ENCODE measurements at regions not wholly inside any gene's neighbourhood (a gene's known extent, or its start where the extent isn't known, plus 50 kb on each side); places are given as distances from the start of the nearest gene placed in this dataset.
A peak's percentile ranks its signal among the peaks of the same experiment; 100 is the strongest.

DNA sequence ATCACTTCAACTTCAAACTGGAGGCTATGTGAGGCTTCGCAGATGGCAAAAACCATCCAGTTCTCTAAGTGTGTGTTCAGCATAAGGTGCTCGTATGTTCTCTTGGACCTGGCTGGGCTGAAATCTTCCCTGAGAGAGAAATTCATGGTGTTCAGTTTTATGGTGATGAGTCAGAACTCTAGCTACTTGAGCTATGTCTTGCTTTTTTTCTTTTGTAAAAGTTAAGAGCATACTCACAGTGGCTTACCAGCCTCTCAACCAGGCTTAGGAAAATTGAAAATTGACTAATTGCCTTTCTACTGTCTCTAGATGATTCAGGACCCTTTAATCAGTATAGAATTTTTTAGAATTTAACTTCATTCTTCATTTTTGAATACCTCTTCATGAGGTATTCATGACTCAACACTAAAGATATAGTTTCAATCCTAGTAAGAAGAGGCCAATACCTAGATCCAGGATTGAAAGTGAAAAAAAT, 617.5 kb downstream of the TBL1XR1 start:
- DNase-seq (ENCODE audit: low read depth, low spot score), result peak; percentile 31

DNA sequence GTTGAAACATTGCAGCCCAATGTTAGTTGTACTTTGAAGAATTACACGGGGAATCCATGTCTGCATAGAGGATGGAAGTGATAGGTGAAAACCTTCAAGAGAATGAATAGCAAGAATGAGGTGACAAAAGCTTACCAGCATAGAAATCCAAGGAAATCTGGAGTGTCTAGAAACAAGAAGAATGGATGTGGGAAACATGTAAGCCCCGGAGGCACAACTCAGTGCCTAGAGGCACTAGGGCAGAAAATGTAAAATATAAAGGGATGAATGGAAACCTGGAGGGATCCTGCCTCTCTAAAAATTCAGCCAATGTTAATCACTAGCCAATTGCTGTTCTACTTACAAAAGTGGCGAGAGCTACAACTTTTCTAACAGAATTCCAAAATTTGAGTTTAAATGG, 619.0 kb downstream of the TBL1XR1 start:
- H3K4me3 ChIP-seq (ENCODE audit: low read depth, low read length), result no peak overlapping the region
- CTCF ChIA-PET, result no interaction called here
- DNase-seq (ENCODE audit: low read depth, low spot score), result no peak
- TF ChIP-seq, protein P1, sequence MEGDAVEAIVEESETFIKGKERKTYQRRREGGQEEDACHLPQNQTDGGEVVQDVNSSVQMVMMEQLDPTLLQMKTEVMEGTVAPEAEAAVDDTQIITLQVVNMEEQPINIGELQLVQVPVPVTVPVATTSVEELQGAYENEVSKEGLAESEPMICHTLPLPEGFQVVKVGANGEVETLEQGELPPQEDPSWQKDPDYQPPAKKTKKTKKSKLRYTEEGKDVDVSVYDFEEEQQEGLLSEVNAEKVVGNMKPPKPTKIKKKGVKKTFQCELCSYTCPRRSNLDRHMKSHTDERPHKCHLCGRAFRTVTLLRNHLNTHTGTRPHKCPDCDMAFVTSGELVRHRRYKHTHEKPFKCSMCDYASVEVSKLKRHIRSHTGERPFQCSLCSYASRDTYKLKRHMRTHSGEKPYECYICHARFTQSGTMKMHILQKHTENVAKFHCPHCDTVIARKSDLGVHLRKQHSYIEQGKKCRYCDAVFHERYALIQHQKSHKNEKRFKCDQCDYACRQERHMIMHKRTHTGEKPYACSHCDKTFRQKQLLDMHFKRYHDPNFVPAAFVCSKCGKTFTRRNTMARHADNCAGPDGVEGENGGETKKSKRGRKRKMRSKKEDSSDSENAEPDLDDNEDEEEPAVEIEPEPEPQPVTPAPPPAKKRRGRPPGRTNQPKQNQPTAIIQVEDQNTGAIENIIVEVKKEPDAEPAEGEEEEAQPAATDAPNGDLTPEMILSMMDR (IDR thresholded peaks at IDR 0.05; ENCODE audit: insufficient read depth, low read length, missing control alignments), result no peak
- POLR2A ChIA-PET, result no interaction called here

More for the DNA sequence above, 617.5 kb downstream of the TBL1XR1 start:
- H3K4me3 ChIP-seq (ENCODE audit: low read depth, low read length), result no peak overlapping the region
- POLR2A ChIA-PET, result no interaction called here
- CTCF ChIA-PET, result no interaction called here
- TF ChIP-seq, protein P1 (IDR thresholded peaks at IDR 0.05; ENCODE audit: insufficient read depth, low read length, missing control alignments), result no peak

DNA sequence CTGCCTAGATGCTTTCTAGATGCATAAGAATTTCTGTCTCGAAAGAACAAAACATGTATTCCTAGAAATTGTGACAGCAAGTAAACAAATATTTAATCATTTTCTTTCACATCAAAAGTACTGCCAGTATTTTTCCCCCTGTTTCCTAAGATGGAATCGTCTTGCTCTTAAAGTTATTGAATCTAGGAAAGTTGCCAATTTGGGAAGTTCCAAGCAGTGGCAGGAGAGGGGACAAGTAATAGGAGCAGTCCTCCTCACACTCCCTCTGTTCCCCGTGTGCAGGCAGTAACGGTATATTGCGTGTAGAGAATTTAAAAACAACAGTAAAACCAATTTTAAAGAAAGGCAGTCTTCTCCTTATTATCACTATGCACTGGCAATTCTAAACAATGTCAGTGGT, 619.8 kb downstream of the TBL1XR1 start:
- TF ChIP-seq, protein P1 (IDR thresholded peaks at IDR 0.05; ENCODE audit: insufficient read depth, low read length, missing control alignments), result no peak
- no peak overlapping the region for H3K4me3 ChIP-seq (ENCODE audit: low read depth, low read length)
- ChIA-PET POLR2A (no interaction called here), CTCF (no interaction called here)
- DNase-seq (ENCODE audit: low read depth, low spot score), result no peak

DNA sequence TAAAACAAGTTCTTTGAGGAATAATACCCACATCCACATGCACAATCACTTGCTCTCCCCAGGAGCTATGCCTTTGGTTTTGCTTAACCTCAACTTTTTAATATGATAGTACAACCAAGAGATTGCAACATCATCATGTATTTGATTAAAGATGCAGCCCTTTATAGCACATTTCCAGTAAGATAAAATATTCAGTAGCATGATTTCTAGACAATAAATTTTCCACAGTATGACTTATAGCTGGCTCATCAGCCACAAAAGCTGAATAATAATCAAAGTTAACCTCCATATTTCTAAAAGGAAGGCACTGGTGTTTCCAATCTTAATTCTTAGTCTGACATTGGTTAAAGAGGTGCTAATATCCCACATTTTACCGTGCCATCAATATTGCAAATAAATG, 622.5 kb downstream of the TBL1XR1 start:
- no peak overlapping the region for H3K4me3 ChIP-seq (ENCODE audit: low read depth, low read length)
- CTCF ChIA-PET, result interaction anchor here (1.0 kb wide), 1 partner anchor 240 kb away, joined by 3 read pairs; no protein-coding TSS in a partner anchor
- no peak for DNase-seq (ENCODE audit: low read depth, low spot score)
- POLR2A ChIA-PET, result no interaction called here
- TF ChIP-seq, protein P1 (IDR thresholded peaks at IDR 0.05; ENCODE audit: insufficient read depth, low read length, missing control alignments), result no peak

DNA sequence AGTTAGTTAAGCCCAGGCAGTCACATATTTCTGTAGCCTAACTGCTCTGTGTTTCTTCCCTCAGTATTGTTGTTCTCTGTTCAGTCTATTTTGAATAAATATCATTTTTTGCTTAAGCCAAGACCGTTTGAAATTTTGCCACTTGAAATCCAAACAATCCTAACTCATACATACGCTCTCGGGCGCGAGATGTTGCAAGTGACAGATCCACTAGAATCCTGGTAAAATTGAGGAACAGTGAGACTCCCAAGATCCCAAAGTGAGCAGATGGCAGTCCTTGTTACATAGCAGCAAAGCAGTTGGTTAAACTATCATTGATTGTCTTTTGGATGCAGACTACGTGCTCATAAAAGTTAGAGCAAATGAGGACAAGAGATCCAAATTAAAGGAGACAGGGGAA, 625.4 kb downstream of the TBL1XR1 start:
- CTCF ChIA-PET, result no interaction called here
- DNase-seq (ENCODE audit: low read depth, low spot score), result no peak
- TF ChIP-seq, protein P1 (IDR thresholded peaks at IDR 0.05; ENCODE audit: insufficient read depth, low read length, missing control alignments), result no peak
- no peak overlapping the region for H3K4me3 ChIP-seq (ENCODE audit: low read depth, low read length)
- POLR2A ChIA-PET, result no interaction called here

DNA sequence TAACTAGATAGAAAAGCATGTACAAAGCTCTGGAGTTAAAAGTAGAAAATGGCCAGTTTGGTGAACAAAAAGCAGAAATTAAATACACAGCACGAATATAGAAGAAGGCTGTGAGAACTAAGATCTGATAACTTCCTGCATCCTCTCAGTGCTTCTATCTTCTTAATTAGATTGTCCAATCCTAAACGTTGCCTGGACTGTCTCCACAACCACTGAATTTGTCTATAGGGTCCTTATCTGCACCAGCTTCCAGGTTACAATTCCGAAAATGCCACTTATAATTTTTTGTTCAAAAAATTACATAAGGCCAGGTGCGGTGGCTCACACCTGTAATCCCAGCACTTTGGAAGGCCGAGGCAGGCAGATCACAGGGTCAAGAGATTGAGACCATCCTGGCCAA, 626.3 kb downstream of the TBL1XR1 start:
- ChIA-PET CTCF (no interaction called here), POLR2A (no interaction called here)
- no peak overlapping the region for H3K4me3 ChIP-seq (ENCODE audit: low read depth, low read length)
- no peak for DNase-seq (ENCODE audit: low read depth, low spot score)
- TF ChIP-seq, protein P1 (IDR thresholded peaks at IDR 0.05; ENCODE audit: insufficient read depth, low read length, missing control alignments), result no peak

Measured in AG04449 (cell line).